ENCODE measurements at regions not wholly inside any gene's neighbourhood (a gene's known extent, or its start where the extent isn't known, plus 50 kb on each side); places are given as distances from the start of the nearest gene placed in this dataset.
"Not testable (repeated sequence)": the region's sequence is repeated elsewhere in the genome, so short reads cannot be mapped to it uniquely, and the experiment has no call there.

- no peak overlapping the region for H3K9ac ChIP-seq (ENCODE audit: extremely low read depth, low read length, poor library complexity, severe bottlenecking)
- DNase-seq: no peak
- no peaks in the 10 kb centered on the region for H3K36me3 ChIP-seq (ENCODE audit: control insufficient read depth, insufficient read depth, low read length)
- no peak overlapping the region for H3K4me3 ChIP-seq (ENCODE audit: low read length)
- peaks cover 37% of the 10 kb centered on the region for H3K27me3 ChIP-seq (ENCODE audit: control insufficient read depth, insufficient read depth, low read length, poor library complexity, severe bottlenecking)
- H3K4me3 Mint-ChIP-seq: no peak overlapping the region
- H3K9me3 ChIP-seq (ENCODE audit: control insufficient read depth, low read length): no peaks in the 10 kb centered on the region
- peaks cover 10% of the 10 kb centered on the region for H3K4me1 Mint-ChIP-seq
- no peak for TF ChIP-seq CTCF (conservative IDR thresholded peaks at IDR 0.05)
- WGBS, 2 experiments (ENCODE audit: insufficient coverage in 1 of 2, insufficient read length in 1 of 2): 88% methylated on average over 2 of the region's 3 CpGs
- no peak overlapping the region for H3K27ac ChIP-seq (ENCODE audit: low read depth, low read length)
- no peaks in the 10 kb centered on the region for H3K36me3 Mint-ChIP-seq (ENCODE audit: low read depth)
- peaks cover 2% of the 10 kb centered on the region for H3K9me3 Mint-ChIP-seq
- peaks cover 67% of the 10 kb centered on the region for H3K27me3 Mint-ChIP-seq (ENCODE audit: insufficient read depth)
- H3K27ac Mint-ChIP-seq: no peak overlapping the region
- H3K4me1 ChIP-seq (ENCODE audit: control insufficient read depth, insufficient read depth, low read length): no peaks in the 10 kb centered on the region
Observed at GRCh38 chr20:56755201-56755600, 126.1 kb downstream of the TFAP2C start.

- DNase-seq; H3K27ac Mint-ChIP-seq; H3K4me3 ChIP-seq (ENCODE audit: low read length); H3K27ac ChIP-seq (ENCODE audit: low read depth, low read length); H3K4me1 Mint-ChIP-seq; H3K36me3 ChIP-seq (ENCODE audit: control insufficient read depth, insufficient read depth, low read length); H3K9ac ChIP-seq (ENCODE audit: extremely low read depth, low read length, poor library complexity, severe bottlenecking); H3K4me1 ChIP-seq (ENCODE audit: control insufficient read depth, insufficient read depth, low read length); H3K9me3 ChIP-seq (ENCODE audit: control insufficient read depth, low read length); H3K4me3 Mint-ChIP-seq; H3K36me3 Mint-ChIP-seq (ENCODE audit: low read depth); H3K9me3 Mint-ChIP-seq: not testable (repeated sequence)
- peaks cover 25% of the 10 kb centered on the region for H3K27me3 ChIP-seq (ENCODE audit: control insufficient read depth, insufficient read depth, low read length, poor library complexity, severe bottlenecking)
- 96 to 100% methylated on average over 1 to 5 of the region's 5 CpGs for WGBS, 2 experiments (ENCODE audit: insufficient coverage in 1 of 2, insufficient read length in 1 of 2)
- H3K27me3 Mint-ChIP-seq (ENCODE audit: insufficient read depth): peaks cover 52% of the 10 kb centered on the region
Observed at GRCh38 chr20:56756658-56757057, 127.6 kb downstream of the TFAP2C start.

- Mint-ChIP-seq H3K36me3 (ENCODE audit: low read depth) (no peaks in the 10 kb centered on the region), H3K27ac (no peak overlapping the region), H3K4me1 (peaks cover 4% of the 10 kb centered on the region), H3K27me3 (ENCODE audit: insufficient read depth) (peaks cover 46% of the 10 kb centered on the region), H3K4me3 (no peak overlapping the region), H3K9me3 (peaks cover 2% of the 10 kb centered on the region)
- H3K27ac ChIP-seq (ENCODE audit: low read depth, low read length): no peak overlapping the region
- H3K9ac ChIP-seq (ENCODE audit: extremely low read depth, low read length, poor library complexity, severe bottlenecking): no peak overlapping the region
- H3K4me1 ChIP-seq (ENCODE audit: control insufficient read depth, insufficient read depth, low read length): no peaks in the 10 kb centered on the region
- WGBS, 2 experiments (ENCODE audit: insufficient coverage in 1 of 2, insufficient read length in 1 of 2): 80 to 88% methylated on average over 1 to 3 of the region's 3 CpGs
- H3K36me3 ChIP-seq (ENCODE audit: control insufficient read depth, insufficient read depth, low read length): no peaks in the 10 kb centered on the region
- H3K9me3 ChIP-seq (ENCODE audit: control insufficient read depth, low read length): no peaks in the 10 kb centered on the region
- TF ChIP-seq CTCF (conservative IDR thresholded peaks at IDR 0.05): no peak
- H3K27me3 ChIP-seq (ENCODE audit: control insufficient read depth, insufficient read depth, low read length, poor library complexity, severe bottlenecking): peaks cover 17% of the 10 kb centered on the region
- DNase-seq: no peak
- no peak overlapping the region for H3K4me3 ChIP-seq (ENCODE audit: low read length)
Observed at GRCh38 chr20:56758706-56759105, 129.6 kb downstream of the TFAP2C start.

- Histone ChIP-seq H3K36me3 (ENCODE audit: control insufficient read depth, insufficient read depth, low read length) (no peaks in the 10 kb centered on the region), H3K4me3 (ENCODE audit: low read length) (no peak overlapping the region), H3K27me3 (ENCODE audit: control insufficient read depth, insufficient read depth, low read length, poor library complexity, severe bottlenecking) (peaks cover 12% of the 10 kb centered on the region), H3K9me3 (ENCODE audit: control insufficient read depth, low read length) (no peaks in the 10 kb centered on the region), H3K27ac (ENCODE audit: low read depth, low read length) (no peak overlapping the region), H3K4me1 (ENCODE audit: control insufficient read depth, insufficient read depth, low read length) (no peaks in the 10 kb centered on the region), H3K9ac (ENCODE audit: extremely low read depth, low read length, poor library complexity, severe bottlenecking) (no peak overlapping the region)
- WGBS, 2 experiments (ENCODE audit: insufficient coverage in 1 of 2, insufficient read length in 1 of 2): 95 to 96% methylated on average over 6 to 8 of the region's 8 CpGs
- no peak overlapping the region for H3K4me3 Mint-ChIP-seq
- DNase-seq: no peak
- peaks cover 2% of the 10 kb centered on the region for H3K9me3 Mint-ChIP-seq
- H3K4me1 Mint-ChIP-seq: peaks cover 4% of the 10 kb centered on the region
- peaks cover 37% of the 10 kb centered on the region for H3K27me3 Mint-ChIP-seq (ENCODE audit: insufficient read depth)
- TF ChIP-seq CTCF (conservative IDR thresholded peaks at IDR 0.05): no peak
- H3K36me3 Mint-ChIP-seq (ENCODE audit: low read depth): no peaks in the 10 kb centered on the region
- H3K27ac Mint-ChIP-seq: no peak overlapping the region
Observed at GRCh38 chr20:56759741-56760278, 130.7 kb downstream of the TFAP2C start.

Data from endodermal cell (in vitro differentiated cells).